Fibroblast of skin of scalp (primary cell): ENCODE measurements at regions not wholly inside any gene's neighbourhood (a gene's known extent, or its start where the extent isn't known, plus 50 kb on each side); places are given as distances from the start of the nearest gene placed in this dataset.
"Not testable (repeated sequence)": the region's sequence is repeated elsewhere in the genome, so short reads cannot be mapped to it uniquely, and the experiment has no call there.

Experiments used
- DNase-seq: peaks from one replicate; pipeline ENCODE4 v3.0.0-alpha.2; 2013

- no peak for DNase-seq
Observed at GRCh38 chr2:35294636-35295263, 1060.8 kb upstream of the CRIM1 start.

GRCh38 chr2:35293261-35293660 lies 1062.3 kb upstream of the CRIM1 start:
- no peak for DNase-seq

- no peak for DNase-seq
Observed at GRCh38 chr2:35292199-35292598, 1063.4 kb upstream of the CRIM1 start.

- DNase-seq = no peak
Observed at GRCh38 chr2:35281702-35282101, 1073.9 kb upstream of the CRIM1 start.

- no peak for DNase-seq
Observed at GRCh38 chr2:35255826-35256225, 1099.8 kb upstream of the CRIM1 start.

GRCh38 chr2:35251156-35251555 lies 1104.4 kb upstream of the CRIM1 start:
- DNase-seq = no peak

GRCh38 chr2:35246702-35247101 lies 1108.9 kb upstream of the CRIM1 start:
- DNase-seq = no peak

- DNase-seq = no peak
Observed at GRCh38 chr2:35228584-35228983, 1127.0 kb upstream of the CRIM1 start.

- DNase-seq = no peak
Observed at GRCh38 chr2:35220461-35220860, 1135.1 kb upstream of the CRIM1 start.

GRCh38 chr2:35204881-35205280 lies 1150.7 kb upstream of the CRIM1 start:
- no peak for DNase-seq

- no peak for DNase-seq
Observed at GRCh38 chr2:35204323-35204722, 1151.3 kb upstream of the CRIM1 start.

GRCh38 chr2:35199298-35199697 lies 1156.3 kb upstream of the CRIM1 start:
- DNase-seq = no peak

- no peak for DNase-seq
Observed at GRCh38 chr2:35185861-35186412, 1169.6 kb upstream of the CRIM1 start.

- no peak for DNase-seq
Observed at GRCh38 chr2:35184471-35184870, 1171.1 kb upstream of the CRIM1 start.

- DNase-seq = not testable (repeated sequence)
Observed at GRCh38 chr2:35176726-35177125, 1178.9 kb upstream of the CRIM1 start.

GRCh38 chr2:35174845-35175244 lies 1180.7 kb upstream of the CRIM1 start:
- no peak for DNase-seq

GRCh38 chr2:35172687-35173086 lies 1182.9 kb upstream of the CRIM1 start:
- no peak for DNase-seq

- DNase-seq = no peak
Observed at GRCh38 chr2:35168351-35168750, 1187.2 kb upstream of the CRIM1 start.

GRCh38 chr2:35163948-35164347 lies 1191.6 kb upstream of the CRIM1 start:
- no peak for DNase-seq

- no peak for DNase-seq
Observed at GRCh38 chr2:35160871-35161270, 1194.7 kb upstream of the CRIM1 start.

- DNase-seq = no peak
Observed at GRCh38 chr2:35125871-35126270, 1229.7 kb upstream of the CRIM1 start.

- DNase-seq = no peak
Observed at GRCh38 chr2:35125278-35125677, 1230.3 kb upstream of the CRIM1 start.

- DNase-seq = no peak
Observed at GRCh38 chr2:35116151-35116550, 1239.4 kb upstream of the CRIM1 start.

GRCh38 chr2:35114765-35115164 lies 1240.8 kb upstream of the CRIM1 start:
- DNase-seq = no peak

- not testable (repeated sequence) for DNase-seq
Observed at GRCh38 chr2:35112367-35112766, 1243.2 kb upstream of the CRIM1 start.
